Psoas muscle (tissue), 7 donors: ENCODE measurements at regions not wholly inside any gene's neighbourhood (a gene's known extent, or its start where the extent isn't known, plus 50 kb on each side); places are given as distances from the start of the nearest gene placed in this dataset.

Experiments used
- ATAC-seq, 4 donors: fragments of 200-7000 bp; cut with Tn5 transposase; one replicate each; pipeline ENCODE4 v1.9.1; 2020; ENCODE audit warnings: moderate library complexity in 3 of 4, mild to moderate bottlenecking in 2 of 4
- DNase-seq, 2 donors: peaks; one replicate each; pipeline ENCODE4 v3.0.0-alpha.2; 2020
- H3K27ac ChIP-seq: fragments of 200-600 bp; one replicate; pipeline ENCODE4 v1.8.0; 2022
- H3K27me3 ChIP-seq, 3 donors: fragments of 200-600 bp in 1 of 3; one replicate each; pipeline versions ENCODE4 v1.6.1 to v1.8.0; 2013 to 2022; ENCODE audit warnings: low read length in 2 of 3, mild to moderate bottlenecking in 2 of 3, moderate library complexity in 1 of 3; ENCODE audit not compliant: insufficient read depth in 3 of 3
- H3K36me3 ChIP-seq, 2 donors: fragments of 200-600 bp in 1 of 2; one replicate each; pipeline versions ENCODE4 v1.6.1 to v1.8.0; 2013 to 2022; ENCODE audit warnings: low read depth in 1 of 2, mild to moderate bottlenecking in 1 of 2, moderate library complexity in 1 of 2; ENCODE audit not compliant: insufficient read depth in 1 of 2
- H3K4me1 ChIP-seq: fragments of 200-600 bp; one replicate; pipeline ENCODE4 v1.8.0; 2022
- H3K4me3 ChIP-seq: fragments of 200-600 bp; one replicate; pipeline ENCODE4 v1.8.0; 2022; ENCODE audit warnings: mild to moderate bottlenecking
- H3K9me3 ChIP-seq: fragments of 200-600 bp; one replicate; pipeline ENCODE4 v1.8.0; 2022
- WGBS, 3 donors: extraction: QIAGEN DNeasy Blood & Tissue Kit; methylation state at CpG; one replicate each; pipeline versions ENCODE4 v1.1.6 to v1.1.7; 2013; 5-methylcytosine and 5-hydroxymethylcytosine counted together
- intact Hi-C, 2 donors: fragments of 100-400 bp; cut with DNase I; formaldehyde crosslinking; loops; one replicate each; pipeline versions ENCODE4 v1.11.0 to v1.14.2; 2022
- TF ChIP-seq, protein P1 (sequence below): fragments of 200-600 bp; IDR thresholded peaks from one replicate; pipeline ENCODE4 v1.8.0; 2022; ENCODE audit warnings: antibody characterized with exemption
- donor health status: healthy with polysubstance abuse.
- donor health status: DM: no; HTN: no; CAD: no; lungs with moderate emphysema.
- donor health status: Bipolar disorder and iron deficiency.
- donor health status: healthy.
- donor health status: DM: yes; HTN: yes; CAD: no.
- donor health status: DM: no; HTN: no; CAD: no.
- donor health status: DM: yes; HTN: yes; CAD: no.

GRCh38 chr16:85560932-85561247 lies 52.2 kb upstream of the GSE1 start:
- peaks cover 49% of the 10 kb centered on the region for H3K4me1 ChIP-seq
- intact Hi-C loops, result loop anchor here in 1 of 2 donors (5.0 kb wide), 1 partner anchor 144 kb away; no protein-coding TSS in a partner anchor

GRCh38 chr16:85561248-85562092 lies 51.7 kb upstream of the GSE1 start:
- intact Hi-C loops, result loop anchor here in 1 of 2 donors (5.0 kb wide), 1 partner anchor 144 kb away; no protein-coding TSS in a partner anchor
- Histone ChIP-seq H3K27me3 (no peaks in the 10 kb centered on the region), H3K9me3 (no peaks in the 10 kb centered on the region), H3K4me3 (no peak overlapping the region), H3K4me1 (peaks cover 49% of the 10 kb centered on the region), H3K36me3 (no peaks in the 10 kb centered on the region), H3K27ac (peak overlapping the region; percentile 73)
- TF ChIP-seq, protein P1, sequence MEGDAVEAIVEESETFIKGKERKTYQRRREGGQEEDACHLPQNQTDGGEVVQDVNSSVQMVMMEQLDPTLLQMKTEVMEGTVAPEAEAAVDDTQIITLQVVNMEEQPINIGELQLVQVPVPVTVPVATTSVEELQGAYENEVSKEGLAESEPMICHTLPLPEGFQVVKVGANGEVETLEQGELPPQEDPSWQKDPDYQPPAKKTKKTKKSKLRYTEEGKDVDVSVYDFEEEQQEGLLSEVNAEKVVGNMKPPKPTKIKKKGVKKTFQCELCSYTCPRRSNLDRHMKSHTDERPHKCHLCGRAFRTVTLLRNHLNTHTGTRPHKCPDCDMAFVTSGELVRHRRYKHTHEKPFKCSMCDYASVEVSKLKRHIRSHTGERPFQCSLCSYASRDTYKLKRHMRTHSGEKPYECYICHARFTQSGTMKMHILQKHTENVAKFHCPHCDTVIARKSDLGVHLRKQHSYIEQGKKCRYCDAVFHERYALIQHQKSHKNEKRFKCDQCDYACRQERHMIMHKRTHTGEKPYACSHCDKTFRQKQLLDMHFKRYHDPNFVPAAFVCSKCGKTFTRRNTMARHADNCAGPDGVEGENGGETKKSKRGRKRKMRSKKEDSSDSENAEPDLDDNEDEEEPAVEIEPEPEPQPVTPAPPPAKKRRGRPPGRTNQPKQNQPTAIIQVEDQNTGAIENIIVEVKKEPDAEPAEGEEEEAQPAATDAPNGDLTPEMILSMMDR, result no peak
- no peak for DNase-seq
- WGBS, 3 donors, result 84 to 85% (median 84%) methylated on average over 24 of the region's 24 CpGs
- ATAC-seq, result no peak

More at GRCh38 chr16:85560932-85561247, 52.2 kb upstream of the GSE1 start:
- TF ChIP-seq, protein P1, result no peak
- 87 to 94% (median 92%) methylated on average over 7 of the region's 7 CpGs for WGBS, 3 donors
- Histone ChIP-seq H3K36me3 (no peaks in the 10 kb centered on the region), H3K9me3 (no peaks in the 10 kb centered on the region), H3K27ac (peak overlapping the region; percentile 73), H3K4me3 (no peak overlapping the region), H3K27me3 (no peaks in the 10 kb centered on the region)
- no peak for ATAC-seq
- DNase-seq, result no peak

- 77 to 82% (median 78%) methylated on average over 19 of the region's 19 CpGs for WGBS, 3 donors
- no peaks in the 10 kb centered on the region for H3K9me3 ChIP-seq
- no peaks in the 10 kb centered on the region for H3K36me3 ChIP-seq
- DNase-seq, result no peak
- intact Hi-C loops, result loop anchor here in 1 of 2 donors (5.0 kb wide), 1 partner anchor 145 kb away; no protein-coding TSS in a partner anchor
- ATAC-seq, result no peak
- H3K27me3 ChIP-seq, result no peaks in the 10 kb centered on the region
- peaks cover 47% of the 10 kb centered on the region for H3K4me1 ChIP-seq
- H3K27ac ChIP-seq, result peak overlapping the region; percentile 73
- H3K4me3 ChIP-seq, result no peak overlapping the region
- TF ChIP-seq, protein P1, result no peak
These were observed 50.9 kb upstream of the GSE1 start for GRCh38 chr16:85562093-85562786.

GRCh38 chr16:85563034-85563433 lies 50.1 kb upstream of the GSE1 start:
- DNase-seq (no peak), ATAC-seq (no peak)
- peaks cover 39% of the 10 kb centered on the region for H3K4me1 ChIP-seq
- TF ChIP-seq, protein P1, result no peak
- no peaks in the 10 kb centered on the region for H3K9me3 ChIP-seq
- no peaks in the 10 kb centered on the region for H3K27me3 ChIP-seq
- 82 to 88% (median 84%) methylated on average over 8 of the region's 8 CpGs for WGBS, 3 donors
- H3K36me3 ChIP-seq, result no peaks in the 10 kb centered on the region
- intact Hi-C loops, result loop anchor here in 1 of 2 donors (5.0 kb wide), 1 partner anchor 146 kb away; no protein-coding TSS in a partner anchor
- peak overlapping the region; percentile 73 for H3K27ac ChIP-seq
- H3K4me3 ChIP-seq, result no peak overlapping the region
